Brain microvascular endothelial cell (primary cell): ENCODE measurements at regions not wholly inside any gene's neighbourhood (a gene's known extent, or its start where the extent isn't known, plus 50 kb on each side); places are given as distances from the start of the nearest gene placed in this dataset.

ENCODE experiments used
- DNase-seq: peaks from one replicate; pipeline ENCODE4 v3.0.0-alpha.2; 2020
- H3K27ac ChIP-seq: fragments of 250-450 bp; sonication (Bioruptor Pico); 2 replicates; pipeline ENCODE4 v1.5.1; 2020; ENCODE audit warnings: mild to moderate bottlenecking, moderate library complexity
- H3K27me3 ChIP-seq: fragments of 250-450 bp; sonication (Bioruptor Pico); replicated peaks from 2 replicates; pipeline ENCODE4 v1.5.1; 2020; ENCODE audit warnings: mild to moderate bottlenecking
- H3K36me3 ChIP-seq: fragments of 250-450 bp; sonication (Bioruptor Pico); replicated peaks from 2 replicates; pipeline ENCODE4 v1.5.1; 2020; ENCODE audit warnings: mild to moderate bottlenecking
- H3K4me3 ChIP-seq: 2 replicates; pipeline ENCODE4 v1.5.1; 2011; ENCODE audit warnings: low read depth, mild to moderate bottlenecking, control low read depth, low read length, moderate library complexity
- in situ Hi-C: cut with HindIII; loops from 2 replicates; pipeline ENCODE4 v1.10.0; 2017; ENCODE audit warnings: low sequenced_read_pairs, low pct_ligation_motif_present
- TF ChIP-seq, protein P1 (sequence below): IDR thresholded peaks from 2 replicates; pipeline ENCODE4 v1.5.1; 2011; ENCODE audit warnings: low read depth, mild to moderate bottlenecking, moderate library complexity, low read length, control low read depth, inconsistent platforms; ENCODE audit errors: missing control alignments

DNA sequence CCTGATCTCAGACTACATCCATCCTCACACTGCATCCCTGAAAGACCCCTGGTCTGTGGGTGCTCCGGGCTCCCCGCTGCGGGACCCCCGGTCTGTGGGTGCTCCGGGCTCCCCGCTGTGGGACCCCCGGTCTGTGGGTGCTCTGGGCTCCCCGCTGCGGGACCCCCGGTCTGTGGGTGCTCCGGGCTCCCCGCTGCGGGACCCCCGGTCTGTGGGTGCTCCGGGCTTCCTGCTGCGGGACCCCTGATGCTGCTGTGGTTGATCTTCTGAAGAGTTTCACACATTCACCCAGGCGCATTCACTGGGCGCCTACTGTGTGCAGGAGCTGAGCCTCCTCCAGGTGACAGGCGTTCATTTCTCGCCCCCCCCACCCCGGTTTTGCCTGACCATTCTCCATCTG is 162.7 kb upstream of the SALL3 start:
- in situ Hi-C loops = no loop called here
- TF ChIP-seq, protein P1, sequence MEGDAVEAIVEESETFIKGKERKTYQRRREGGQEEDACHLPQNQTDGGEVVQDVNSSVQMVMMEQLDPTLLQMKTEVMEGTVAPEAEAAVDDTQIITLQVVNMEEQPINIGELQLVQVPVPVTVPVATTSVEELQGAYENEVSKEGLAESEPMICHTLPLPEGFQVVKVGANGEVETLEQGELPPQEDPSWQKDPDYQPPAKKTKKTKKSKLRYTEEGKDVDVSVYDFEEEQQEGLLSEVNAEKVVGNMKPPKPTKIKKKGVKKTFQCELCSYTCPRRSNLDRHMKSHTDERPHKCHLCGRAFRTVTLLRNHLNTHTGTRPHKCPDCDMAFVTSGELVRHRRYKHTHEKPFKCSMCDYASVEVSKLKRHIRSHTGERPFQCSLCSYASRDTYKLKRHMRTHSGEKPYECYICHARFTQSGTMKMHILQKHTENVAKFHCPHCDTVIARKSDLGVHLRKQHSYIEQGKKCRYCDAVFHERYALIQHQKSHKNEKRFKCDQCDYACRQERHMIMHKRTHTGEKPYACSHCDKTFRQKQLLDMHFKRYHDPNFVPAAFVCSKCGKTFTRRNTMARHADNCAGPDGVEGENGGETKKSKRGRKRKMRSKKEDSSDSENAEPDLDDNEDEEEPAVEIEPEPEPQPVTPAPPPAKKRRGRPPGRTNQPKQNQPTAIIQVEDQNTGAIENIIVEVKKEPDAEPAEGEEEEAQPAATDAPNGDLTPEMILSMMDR = no peak
- H3K27ac ChIP-seq = no peak overlapping the region
- DNase-seq = no peak
- H3K4me3 ChIP-seq = no peak overlapping the region
- no peaks in the 10 kb centered on the region for H3K27me3 ChIP-seq
- no peaks in the 10 kb centered on the region for H3K36me3 ChIP-seq

- in situ Hi-C loops = no loop called here
- TF ChIP-seq, protein P1 = no peak
- Histone ChIP-seq H3K36me3 (no peaks in the 10 kb centered on the region), H3K4me3 (no peak overlapping the region), H3K27ac (no peak overlapping the region), H3K27me3 (no peaks in the 10 kb centered on the region)
- no peak for DNase-seq
Measured at GRCh38 chr18:78818495-78818894, 161.1 kb upstream of the SALL3 start.

DNA sequence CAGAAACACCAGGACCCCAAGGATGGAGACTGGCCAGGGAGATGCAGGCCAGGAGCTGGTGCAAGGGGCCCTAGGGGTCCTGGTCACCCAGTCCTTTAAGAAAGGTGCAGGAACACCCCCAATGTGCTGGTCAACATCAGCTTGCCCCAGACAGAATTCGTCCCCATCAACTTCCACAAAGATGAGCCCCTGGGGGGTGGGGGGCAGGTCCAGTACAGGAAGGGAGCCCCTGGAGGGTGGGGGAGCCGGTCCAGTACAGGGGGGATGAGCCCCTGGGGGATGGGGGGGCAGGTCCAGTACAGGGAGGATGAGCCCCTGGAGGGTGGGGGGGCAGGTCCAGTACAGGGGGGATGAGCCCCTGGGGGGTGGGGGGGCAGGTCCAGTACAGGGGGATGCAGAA is 160.7 kb upstream of the SALL3 start:
- in situ Hi-C loops = no loop called here
- DNase-seq = no peak
- H3K27me3 ChIP-seq = no peaks in the 10 kb centered on the region
- no peak overlapping the region for H3K27ac ChIP-seq
- TF ChIP-seq, protein P1 = no peak
- no peak overlapping the region for H3K4me3 ChIP-seq
- no peaks in the 10 kb centered on the region for H3K36me3 ChIP-seq

- Histone ChIP-seq H3K4me3 (no peak overlapping the region), H3K27ac (no peak overlapping the region), H3K27me3 (no peaks in the 10 kb centered on the region), H3K36me3 (no peaks in the 10 kb centered on the region)
- TF ChIP-seq, protein P1 = no peak
- no peak for DNase-seq
- in situ Hi-C loops = no loop called here
Measured at GRCh38 chr18:78820161-78820834, 159.3 kb upstream of the SALL3 start.

DNA sequence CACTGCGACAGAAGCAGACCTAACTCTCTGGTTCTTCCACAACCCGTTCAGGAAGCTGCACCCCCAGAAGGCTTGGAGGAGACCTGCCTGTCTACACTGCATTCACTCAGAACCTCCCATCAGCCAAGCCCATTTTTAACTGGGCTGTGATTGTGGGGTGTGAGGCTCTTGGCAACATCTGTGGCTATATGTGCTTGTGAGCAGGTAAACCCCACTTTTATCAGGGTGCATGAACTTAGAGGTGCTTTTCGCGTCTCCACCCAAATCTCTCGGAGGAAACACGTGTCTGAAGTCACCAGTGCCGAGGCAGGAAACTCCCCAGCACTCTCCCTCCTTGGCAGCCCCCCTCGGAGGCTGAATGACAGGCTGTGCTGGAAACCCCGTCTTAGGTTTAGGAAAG is 158.2 kb upstream of the SALL3 start:
- H3K36me3 ChIP-seq = no peaks in the 10 kb centered on the region
- DNase-seq = no peak
- in situ Hi-C loops = no loop called here
- TF ChIP-seq, protein P1 = no peak
- H3K27me3 ChIP-seq = no peaks in the 10 kb centered on the region
- no peak overlapping the region for H3K4me3 ChIP-seq
- no peak overlapping the region for H3K27ac ChIP-seq
